GM13976 (cell line): ENCODE measurements at regions not wholly inside any gene's neighbourhood (a gene's known extent, or its start where the extent isn't known, plus 50 kb on each side); places are given as distances from the start of the nearest gene placed in this dataset.
"Not testable (repeated sequence)": the region's sequence is repeated elsewhere in the genome, so short reads cannot be mapped to it uniquely, and the experiment has no call there.

Source experiments
- DNase-seq: peaks from one replicate; pipeline ENCODE4 v3.0.0; 2012; ENCODE audit warnings: low spot score
- in situ Hi-C: fragments of 300-500 bp; cut with MboI; formaldehyde crosslinking; loops from one replicate; pipeline ENCODE4 v1.12.0; 2022; ENCODE audit warnings: low sequenced_read_pairs, mixed read lengths, inconsistent platforms; ENCODE audit not compliant: unreplicated experiment
- TF ChIP-seq, protein P1 (sequence below): IDR thresholded peaks from 2 replicates; pipeline ENCODE4 v1.5.1; 2012; ENCODE audit warnings: borderline replicate concordance, mild to moderate bottlenecking; ENCODE audit not compliant: insufficient read depth; ENCODE audit errors: extremely low read depth, missing control alignments, control extremely low read depth

DNA sequence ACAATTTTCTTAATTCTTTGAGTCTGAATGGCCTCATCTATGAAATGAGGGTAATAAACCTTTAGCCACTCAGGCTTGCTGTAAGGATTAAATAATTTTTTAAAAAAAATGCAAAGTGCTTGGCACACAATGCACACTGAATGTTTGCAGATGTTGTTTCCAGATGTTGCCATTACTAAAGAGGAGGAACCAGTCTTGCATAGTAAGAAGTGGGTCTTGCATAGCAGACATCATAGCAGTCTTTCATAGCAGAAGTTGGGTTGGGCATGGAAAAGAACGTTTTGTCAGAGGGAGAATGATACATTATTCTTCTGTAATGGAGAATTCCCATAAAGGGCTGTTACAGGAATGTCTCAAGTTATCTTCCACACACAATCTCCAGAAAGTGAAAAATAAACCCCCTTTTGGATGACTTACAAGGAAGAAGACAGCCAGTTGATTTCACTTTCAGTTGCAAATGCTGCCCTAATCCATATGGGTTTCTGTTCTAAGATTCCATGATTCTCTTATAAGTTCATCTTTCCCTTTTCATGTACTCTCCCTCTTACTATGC is 327.7 kb downstream of the SUCLG1 start:
- in situ Hi-C loops, result no loop called here
- DNase-seq, result no peak
- TF ChIP-seq, protein P1, sequence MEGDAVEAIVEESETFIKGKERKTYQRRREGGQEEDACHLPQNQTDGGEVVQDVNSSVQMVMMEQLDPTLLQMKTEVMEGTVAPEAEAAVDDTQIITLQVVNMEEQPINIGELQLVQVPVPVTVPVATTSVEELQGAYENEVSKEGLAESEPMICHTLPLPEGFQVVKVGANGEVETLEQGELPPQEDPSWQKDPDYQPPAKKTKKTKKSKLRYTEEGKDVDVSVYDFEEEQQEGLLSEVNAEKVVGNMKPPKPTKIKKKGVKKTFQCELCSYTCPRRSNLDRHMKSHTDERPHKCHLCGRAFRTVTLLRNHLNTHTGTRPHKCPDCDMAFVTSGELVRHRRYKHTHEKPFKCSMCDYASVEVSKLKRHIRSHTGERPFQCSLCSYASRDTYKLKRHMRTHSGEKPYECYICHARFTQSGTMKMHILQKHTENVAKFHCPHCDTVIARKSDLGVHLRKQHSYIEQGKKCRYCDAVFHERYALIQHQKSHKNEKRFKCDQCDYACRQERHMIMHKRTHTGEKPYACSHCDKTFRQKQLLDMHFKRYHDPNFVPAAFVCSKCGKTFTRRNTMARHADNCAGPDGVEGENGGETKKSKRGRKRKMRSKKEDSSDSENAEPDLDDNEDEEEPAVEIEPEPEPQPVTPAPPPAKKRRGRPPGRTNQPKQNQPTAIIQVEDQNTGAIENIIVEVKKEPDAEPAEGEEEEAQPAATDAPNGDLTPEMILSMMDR, result no peak

DNA sequence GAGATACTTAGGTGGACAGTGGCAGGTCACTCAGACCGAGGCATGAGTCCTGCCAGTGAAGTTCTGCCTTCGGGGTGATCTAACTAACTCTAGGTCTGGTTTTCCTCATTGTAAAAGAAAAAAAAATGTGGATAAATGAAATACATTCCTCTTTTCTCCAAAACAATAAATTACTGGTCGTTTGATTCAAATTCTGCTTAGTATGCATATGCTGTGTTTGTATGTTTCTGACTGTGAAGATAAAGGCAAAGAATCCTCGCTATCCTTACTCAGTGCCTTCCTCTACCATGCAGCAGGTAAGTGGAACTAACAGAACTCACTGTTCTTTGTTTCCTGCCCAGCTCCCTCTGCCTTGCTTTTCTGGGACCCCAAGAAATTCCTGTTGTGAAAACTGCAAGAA is 330.1 kb downstream of the SUCLG1 start:
- in situ Hi-C loops, result no loop called here
- no peak for DNase-seq

DNA sequence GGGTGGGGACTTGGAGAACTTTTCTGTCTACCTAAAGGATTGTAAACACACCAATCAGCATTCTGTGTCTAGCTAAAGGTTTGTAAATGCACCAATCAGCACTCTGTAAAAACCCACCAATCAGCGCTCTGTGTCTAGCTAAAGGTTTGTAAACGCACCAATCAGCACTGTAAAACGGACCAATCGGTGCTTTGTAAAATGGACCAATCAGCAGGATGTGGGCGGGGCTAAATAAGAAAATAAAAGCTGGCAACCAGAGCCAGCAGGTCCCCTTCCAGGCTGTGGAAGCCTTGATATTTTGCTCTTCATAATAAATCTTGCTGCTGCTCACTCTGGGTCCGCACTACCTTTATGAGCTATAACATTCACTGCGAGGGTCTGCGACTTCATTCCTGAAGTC is 331.3 kb downstream of the SUCLG1 start:
- in situ Hi-C loops, DNase-seq: not testable (repeated sequence)

More for the DNA sequence above, 330.1 kb downstream of the SUCLG1 start:
- TF ChIP-seq, protein P1, result no peak

DNA sequence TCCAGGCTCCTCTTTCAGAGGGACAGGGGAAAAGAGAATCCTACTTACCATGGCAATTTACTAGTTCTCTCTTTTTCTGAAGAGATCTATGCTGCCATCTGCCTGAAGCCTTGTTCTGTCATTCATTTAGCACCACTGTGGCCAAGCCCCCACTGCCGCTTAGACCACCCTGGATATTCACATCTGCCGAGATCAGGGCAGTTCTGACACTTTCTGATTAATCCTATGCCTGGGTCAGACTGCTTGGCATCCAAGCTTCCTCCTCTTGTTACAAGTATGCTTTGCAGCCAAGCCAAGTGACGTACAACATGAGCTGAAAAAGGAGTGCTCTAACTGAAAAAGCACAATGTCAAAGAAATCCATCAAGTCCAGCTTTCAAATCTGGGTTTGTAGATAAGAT is 332.6 kb downstream of the SUCLG1 start:
- in situ Hi-C loops, result no loop called here
- DNase-seq, result no peak
- TF ChIP-seq, protein P1, result no peak

DNA sequence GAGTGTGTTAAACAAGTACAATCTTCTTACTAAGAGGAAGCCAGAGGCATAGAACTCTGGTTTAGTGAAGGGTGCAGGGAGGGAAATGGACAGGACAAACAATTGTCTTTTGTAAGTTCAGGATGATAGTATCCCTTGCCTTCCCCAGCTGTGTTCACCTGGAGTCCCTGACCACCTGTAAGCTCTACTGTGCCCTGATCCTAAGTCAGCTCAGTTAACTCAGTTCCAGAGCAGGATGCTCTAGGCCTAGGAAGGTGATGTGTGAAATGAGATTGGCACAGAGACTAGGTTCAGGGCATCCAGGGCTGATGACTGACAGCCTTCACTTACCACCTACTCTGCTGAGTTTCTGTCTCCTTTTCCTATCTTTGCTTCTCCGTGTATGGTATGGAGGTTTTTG is 333.0 kb downstream of the SUCLG1 start:
- in situ Hi-C loops, result no loop called here
- DNase-seq, result no peak
- TF ChIP-seq, protein P1, result no peak

DNA sequence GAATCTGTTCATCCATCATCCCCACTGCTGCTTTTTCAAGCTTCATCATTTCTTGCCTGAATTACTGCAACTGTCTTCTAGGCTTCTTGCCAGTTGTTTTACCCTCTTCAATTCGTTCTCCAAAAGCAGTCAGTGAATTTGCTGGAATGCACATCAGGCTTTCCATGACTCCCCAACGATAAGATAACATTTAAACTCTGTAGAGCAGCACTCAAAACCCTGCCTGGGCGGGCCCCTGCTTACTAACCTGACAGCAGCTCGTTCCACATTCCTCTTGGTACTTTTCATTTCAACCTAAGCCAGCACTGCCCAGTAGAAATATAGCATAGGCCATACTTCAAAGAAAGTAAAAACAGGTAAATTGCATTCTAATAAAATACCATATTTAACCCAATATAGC is 342.9 kb downstream of the SUCLG1 start:
- TF ChIP-seq, protein P1, result no peak
- in situ Hi-C loops, result no loop called here
- no peak for DNase-seq

DNA sequence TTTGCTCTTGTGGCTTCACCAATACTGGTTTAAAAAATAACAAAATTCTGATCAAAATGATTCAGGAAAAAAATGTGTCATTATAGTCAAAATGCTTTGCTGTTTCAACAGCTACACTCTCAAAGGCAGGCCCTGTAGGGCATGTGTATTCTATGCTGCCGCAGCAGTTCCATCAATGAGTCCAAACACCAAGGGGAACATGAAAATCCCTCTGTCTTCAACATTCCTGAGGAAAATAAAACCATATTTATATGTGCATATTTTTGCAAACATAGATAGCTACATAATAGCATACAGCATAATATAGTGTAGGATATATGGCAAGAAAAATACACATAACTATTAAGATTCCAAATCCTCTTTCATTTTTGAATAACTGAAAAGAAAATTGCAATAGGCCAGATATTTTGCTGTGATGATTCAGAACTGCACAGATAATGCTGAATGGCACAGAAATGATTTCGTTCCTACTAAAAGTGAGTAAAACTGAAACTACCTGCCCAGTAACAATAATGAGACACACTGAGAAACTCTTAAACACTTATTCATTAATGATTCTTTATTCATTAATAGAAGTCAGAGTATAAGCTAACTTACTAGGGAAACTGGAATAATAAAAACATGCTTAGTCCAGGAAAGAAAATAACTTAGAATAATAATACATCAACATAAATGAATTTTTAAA is 343.8 kb downstream of the SUCLG1 start:
- DNase-seq, result no peak
- in situ Hi-C loops, result no loop called here
- TF ChIP-seq, protein P1, result no peak

DNA sequence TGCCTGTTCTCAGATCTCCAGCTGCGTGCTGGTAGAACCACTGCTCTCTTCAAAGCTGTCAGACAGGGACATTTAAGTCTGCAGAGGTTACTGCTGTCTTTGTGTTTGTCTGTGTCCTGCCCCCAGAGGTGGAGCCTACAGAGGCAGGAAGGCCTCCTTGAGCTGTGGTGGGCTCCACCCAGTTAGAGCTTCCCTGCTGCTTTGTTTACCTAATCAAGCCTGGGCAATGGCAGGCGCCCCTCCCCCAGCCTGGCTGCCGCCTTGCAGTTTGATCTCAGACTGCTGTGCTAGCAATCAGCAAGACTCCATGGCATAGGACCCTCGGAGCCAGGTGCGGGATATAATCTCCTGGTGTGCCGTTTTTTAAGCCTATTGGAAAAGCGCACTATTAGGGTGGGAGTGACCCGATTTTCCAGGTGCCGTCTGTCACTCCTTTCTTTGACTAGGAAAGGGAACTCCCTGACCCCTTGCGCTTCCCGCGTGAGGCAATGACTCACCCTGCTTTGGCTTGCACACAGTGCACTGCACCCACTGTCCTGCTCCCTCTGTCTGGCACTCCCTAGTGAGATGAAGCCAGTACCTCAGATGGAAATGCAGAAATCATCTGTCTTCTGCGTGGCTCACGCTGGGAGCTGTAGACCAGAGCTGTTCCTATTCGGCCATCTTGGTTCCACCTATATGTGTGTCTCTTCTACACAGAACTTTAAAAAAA is 355.1 kb downstream of the SUCLG1 start:
- DNase-seq, in situ Hi-C loops: not testable (repeated sequence)
